Stimulated activated CD4-positive, alpha-beta T cell treated with anti-CD3 and anti-CD28 coated beads, Interleukin-4, amount 100 ng/mL, for 24 hours (primary cell): ENCODE measurements at regions not wholly inside any gene's neighbourhood (a gene's known extent, or its start where the extent isn't known, plus 50 kb on each side); places are given as distances from the start of the nearest gene placed in this dataset.

Experiments
- DNase-seq: peaks from one replicate; pipeline ENCODE4 v3.0.0-alpha.2; 2020

GRCh38 chr4:152156442-152156841 lies 379.4 kb downstream of the FBXW7 start:
- DNase-seq = no peak

GRCh38 chr4:152155070-152155469 lies 380.8 kb downstream of the FBXW7 start:
- no peak for DNase-seq

GRCh38 chr4:152154433-152154832 lies 381.5 kb downstream of the FBXW7 start:
- DNase-seq = no peak

DNA sequence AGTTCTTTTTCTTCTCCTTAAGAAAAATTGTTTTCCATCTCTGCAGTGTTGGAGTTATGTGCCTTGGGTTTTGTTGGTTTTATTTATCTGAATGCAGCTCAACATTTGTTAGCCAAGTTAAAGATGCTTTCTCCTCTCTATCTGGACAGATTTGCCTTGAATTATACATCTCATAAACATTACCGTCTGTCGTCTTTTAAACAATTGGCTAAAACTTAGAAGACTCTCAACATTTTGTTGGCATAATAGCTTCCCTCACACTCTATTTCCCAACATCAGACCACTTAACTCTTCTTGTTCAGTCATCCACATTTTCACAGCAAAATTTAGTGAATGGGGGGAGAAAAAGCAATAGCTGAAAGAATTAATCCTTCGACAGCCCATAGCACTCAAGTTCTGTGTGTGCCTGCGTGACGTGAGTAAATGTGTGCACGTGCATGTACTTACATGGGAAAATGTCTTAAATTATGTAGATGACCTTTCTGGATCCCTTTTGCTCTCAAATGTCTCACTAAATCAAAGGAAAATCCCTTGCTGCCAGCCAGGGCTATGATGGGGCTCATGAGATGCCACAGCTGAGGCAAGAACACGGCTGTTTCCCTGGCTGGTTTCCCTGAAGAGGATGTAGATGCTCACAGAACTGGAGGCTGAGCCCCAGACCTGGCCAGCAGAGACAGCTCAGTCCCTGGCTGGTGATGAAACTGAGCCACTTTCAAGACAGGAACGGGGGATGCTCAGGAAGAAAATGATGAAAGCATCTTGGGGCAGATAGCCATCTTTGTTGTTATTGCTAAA lies 382.2 kb downstream of the FBXW7 start:
- no peak for DNase-seq

DNA sequence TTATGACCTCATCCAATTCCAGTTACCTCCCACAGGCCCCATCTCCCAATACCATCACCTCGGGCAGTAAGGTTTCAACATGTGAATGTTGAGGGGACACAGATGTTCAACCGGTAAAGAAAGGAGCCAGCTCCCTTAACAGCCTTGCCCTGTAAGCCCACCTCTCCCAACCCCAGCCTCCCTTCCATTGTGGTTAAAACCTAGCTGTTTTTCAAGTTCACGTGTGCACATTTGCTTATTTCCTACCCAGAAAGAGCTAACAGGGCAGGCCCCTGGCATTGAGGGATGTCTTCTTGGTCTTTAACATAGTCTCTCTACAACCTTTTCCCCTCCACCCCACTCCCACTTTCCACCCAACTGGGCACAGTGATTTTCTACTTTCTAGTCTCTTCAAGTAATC lies 385.7 kb downstream of the FBXW7 start:
- no peak for DNase-seq

DNA sequence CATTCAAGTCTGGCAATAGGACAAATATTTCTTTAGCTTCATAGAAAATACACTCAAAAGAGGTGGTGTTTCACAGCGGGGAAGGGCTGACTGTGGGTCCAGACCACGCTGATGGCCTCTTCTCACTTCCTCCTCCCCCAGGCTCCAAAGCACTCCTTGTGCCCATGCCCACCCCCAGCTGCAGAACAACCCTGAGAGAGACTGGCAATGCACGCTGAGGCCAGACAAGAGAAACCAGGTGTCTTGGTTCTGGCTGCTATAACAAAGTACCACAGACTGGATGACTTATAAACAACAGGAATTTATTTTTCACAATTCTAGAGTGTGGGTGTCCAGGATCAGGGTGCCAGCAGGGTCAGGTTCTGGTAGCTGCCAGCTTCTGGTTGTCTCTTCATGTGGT lies 386.1 kb downstream of the FBXW7 start:
- DNase-seq = no peak

DNA sequence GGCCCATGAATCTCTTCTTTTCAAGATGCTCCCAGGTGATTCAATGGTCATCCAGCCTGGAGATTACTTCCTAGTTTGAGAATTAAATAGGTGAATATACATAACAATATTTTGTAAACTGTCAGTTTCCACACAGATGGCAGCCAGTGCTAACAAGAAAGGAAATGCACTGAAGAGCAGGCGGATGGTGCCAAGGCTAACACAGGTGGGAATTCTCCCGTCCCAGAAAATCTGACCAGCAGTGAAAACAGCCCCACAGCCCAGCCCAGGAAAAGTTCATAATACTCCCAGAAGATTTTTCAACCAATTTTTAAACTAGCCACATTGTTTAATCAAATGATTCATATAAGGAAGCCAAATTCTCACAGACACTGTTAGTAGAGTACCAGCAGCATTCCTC lies 387.2 kb upstream of the GATB start:
- no peak for DNase-seq

- DNase-seq = no peak
Measured at GRCh38 chr4:152146244-152146643, 385.4 kb upstream of the GATB start.

DNA sequence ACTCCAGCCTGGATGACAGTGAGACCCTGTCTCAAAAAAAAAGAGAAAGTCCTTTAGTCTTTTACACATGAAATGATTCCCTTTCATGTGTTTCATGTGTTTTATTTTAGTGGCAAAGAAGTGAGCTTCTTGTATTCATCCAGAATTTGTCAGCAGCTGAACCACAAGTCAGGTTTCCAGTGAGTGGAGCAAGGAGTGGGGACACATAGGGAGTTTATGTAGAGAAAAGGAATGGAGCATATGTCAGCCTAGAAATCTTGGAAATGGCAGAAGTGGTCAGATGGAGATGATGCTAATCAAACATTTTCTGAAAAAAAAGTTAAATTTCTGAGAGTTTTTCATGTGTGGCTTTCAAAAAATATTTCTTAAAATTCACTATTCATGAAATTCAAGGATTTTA lies 383.0 kb upstream of the GATB start:
- DNase-seq = no peak

GRCh38 chr4:152138451-152138850 lies 377.6 kb upstream of the GATB start:
- no peak for DNase-seq

DNA sequence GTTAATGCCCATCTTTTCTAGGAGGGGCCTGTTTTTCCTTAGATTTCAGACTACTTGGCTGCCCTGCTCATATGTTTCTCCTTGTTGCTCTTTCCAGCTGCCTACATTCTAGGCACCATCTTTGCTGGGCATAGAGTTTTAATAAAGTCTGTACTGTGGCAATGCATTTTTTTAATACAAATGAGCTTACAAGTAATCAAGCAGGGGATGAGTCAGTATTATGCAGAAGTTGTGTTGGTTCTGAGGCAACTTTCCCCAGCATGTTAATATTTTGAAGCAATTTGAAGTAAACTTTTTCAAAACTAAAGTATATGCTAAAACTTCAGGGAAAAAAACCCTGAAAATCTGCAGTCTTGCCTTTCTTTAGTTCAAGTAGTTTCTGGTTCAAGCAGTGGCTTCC lies 372.0 kb upstream of the GATB start:
- no peak for DNase-seq

DNA sequence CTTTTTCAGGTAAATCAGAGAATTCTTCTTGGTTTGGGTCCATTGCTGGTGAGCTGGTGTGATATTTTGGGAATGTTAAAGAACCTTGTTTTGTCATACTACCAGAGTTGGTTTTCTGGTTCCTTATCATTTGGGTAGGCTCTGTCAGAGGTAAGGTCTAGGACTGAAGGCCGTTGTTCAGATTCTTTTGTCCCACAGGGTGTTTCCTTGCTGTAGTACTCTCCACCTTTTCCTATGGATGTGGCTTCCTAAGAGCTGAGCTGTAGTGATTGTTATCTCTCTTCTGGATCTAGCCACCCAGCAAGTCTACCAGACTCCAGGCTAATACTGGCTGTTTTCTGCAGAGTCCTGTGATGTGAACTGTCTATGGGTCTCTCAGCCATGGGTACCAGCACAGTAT lies 367.5 kb upstream of the GATB start:
- no peak for DNase-seq

GRCh38 chr4:152126238-152126637 lies 365.4 kb upstream of the GATB start:
- no peak for DNase-seq

DNA sequence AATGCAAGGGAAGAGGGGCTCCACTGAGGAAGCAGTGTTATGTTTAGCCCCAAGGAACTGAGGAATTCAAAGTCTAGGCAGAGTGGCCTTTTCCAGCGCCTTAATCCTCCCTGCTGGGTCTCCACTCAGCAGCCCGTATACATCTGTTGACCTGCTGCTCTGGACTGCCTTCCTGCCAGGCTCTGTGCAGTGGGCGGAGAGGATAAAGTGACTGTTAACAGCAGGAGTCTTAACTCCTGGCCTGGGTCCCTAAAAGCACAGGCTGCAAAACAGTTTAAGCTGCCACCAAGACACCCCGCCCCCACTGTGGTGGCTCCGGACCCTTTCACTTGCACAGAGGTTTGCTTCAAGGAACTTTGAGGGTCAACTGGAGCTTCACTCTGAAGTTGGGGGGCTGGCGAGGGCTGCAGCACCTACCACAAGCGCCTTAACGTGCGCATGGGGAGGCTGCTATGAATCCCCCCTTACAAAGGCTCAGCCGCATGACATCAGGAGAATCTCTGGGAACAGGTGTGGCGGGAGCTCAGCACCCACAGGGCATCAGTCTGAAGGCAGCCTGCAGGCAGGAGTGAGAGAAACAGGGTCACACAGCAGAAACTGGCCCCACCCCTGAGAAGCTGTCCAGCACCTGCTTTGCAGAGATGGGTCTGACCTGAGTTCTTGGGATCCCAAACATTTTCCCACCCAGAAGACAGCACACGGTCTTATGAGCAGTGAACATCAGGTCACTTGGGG lies 358.2 kb upstream of the GATB start:
- no peak for DNase-seq

- no peak for DNase-seq
Measured at GRCh38 chr4:152117933-152118507, 357.2 kb upstream of the GATB start.

DNA sequence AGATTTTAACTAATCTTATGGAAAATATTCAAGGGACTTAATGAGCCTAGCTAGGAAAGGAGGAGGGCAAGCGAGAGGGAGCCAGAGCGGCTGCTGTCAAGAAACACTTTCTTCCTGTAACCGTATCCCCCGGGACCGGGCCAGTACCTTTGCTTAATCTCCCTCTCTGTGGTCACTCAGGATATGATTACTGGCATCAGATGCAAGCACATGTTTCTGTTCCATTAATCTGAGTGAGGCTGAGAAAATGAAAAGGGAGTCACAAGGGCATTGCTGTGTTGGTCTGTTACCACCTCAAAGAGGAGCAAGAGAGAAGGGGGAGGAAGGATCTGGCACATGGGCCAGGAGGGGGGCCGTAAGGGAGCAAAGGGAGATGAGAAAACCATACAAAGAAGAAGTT lies 356.7 kb upstream of the GATB start:
- no peak for DNase-seq

DNA sequence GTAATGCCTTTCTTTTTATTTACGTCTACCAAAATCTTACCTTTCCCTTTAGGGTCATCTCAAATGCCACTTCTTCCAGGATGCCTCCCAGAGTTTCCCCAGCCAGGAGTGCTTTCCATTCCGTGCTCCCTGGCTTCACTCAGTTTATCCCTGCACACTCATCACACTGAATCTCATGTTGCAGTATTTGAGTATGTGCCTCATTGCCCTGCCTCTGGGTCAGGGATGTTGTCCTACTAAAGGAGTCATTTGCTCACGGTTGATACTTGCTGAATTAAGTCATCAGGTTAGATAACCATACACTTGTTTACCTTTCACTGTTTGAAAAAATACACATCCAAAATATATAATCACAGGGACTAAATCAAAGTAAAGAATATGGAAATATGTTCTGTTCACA lies 356.2 kb upstream of the GATB start:
- no peak for DNase-seq

GRCh38 chr4:152115794-152116193 lies 355.0 kb upstream of the GATB start:
- peak; percentile 50 for DNase-seq

DNA sequence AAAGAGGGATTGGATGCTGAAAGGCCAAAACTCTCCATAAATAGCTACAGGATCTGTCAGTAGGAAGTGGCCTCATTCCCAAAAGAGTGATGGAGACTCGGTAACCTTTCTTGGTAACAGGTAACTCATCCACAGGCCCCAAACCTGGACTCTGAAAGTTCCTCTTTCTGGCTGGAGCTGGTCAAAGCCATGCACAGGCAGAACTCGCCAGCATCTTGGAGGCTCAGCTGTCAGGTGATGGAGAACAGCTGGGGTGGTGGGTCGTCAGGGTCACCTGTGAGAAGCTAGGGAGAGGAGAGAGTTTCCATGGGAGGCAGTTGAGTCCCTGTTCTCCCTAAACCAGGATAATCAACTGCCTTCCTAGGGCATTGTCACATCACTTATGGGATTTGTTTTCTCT lies 354.3 kb upstream of the GATB start:
- no peak for DNase-seq

- DNase-seq = no peak
Measured at GRCh38 chr4:152114562-152114961, 353.8 kb upstream of the GATB start.

DNA sequence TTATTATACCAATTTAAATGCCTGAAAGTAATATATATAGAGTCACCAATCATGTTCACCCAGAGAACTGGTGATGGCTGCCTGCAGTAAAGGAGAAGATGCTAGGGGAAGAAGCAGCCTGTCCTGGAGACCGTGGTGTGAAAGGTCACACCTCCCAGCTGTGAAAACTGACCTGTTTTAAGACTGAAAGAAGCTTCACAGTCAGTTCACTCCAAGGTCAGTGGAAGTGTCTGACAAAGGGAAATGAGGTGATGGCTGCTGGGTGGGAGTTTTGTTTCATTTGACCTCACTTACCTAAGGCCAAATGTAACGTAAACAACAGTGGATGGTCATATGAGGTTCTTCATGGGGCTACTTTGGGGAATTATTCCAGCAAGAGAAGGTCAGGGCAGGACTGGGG lies 352.1 kb upstream of the GATB start:
- no peak for DNase-seq

DNA sequence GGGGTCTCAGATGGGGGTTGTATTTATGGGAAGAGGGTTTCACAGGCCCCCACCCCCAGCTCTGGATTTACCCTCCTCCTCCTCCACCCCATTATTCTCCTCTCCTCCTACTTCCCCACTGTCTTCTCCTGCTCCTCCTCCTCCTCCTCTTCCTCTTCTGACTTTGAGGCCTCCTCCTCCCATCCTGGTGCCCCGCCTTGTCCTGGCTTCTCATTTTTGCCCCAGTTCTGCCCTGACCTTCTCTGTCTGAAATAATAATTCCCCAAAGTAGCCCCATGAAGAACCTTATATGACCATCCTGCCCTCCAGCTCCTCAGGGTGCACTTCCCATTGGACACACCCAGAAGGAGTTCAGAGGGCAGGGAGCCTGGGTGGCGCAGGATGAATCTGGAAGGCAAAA lies 351.4 kb upstream of the GATB start:
- DNase-seq = no peak

- no peak for DNase-seq
Measured at GRCh38 chr4:152110780-152111179, 350.0 kb upstream of the GATB start.
